Sigmoid colon (tissue), 6 donors: ENCODE measurements at regions not wholly inside any gene's neighbourhood (a gene's known extent, or its start where the extent isn't known, plus 50 kb on each side); places are given as distances from the start of the nearest gene placed in this dataset.

Source experiments
- DNase-seq: peaks from one replicate; pipeline ENCODE4 v3.0.0-alpha.2; 2019
- H3K27ac ChIP-seq, 4 donors: fragments of 200-600 bp; sonication (generic); one replicate each; pipeline ENCODE4 v1.5.1; 2016 to 2019; ENCODE audit warnings: mild to moderate bottlenecking in 1 of 4
- H3K27me3 ChIP-seq, 3 donors: fragments of 200-600 bp; sonication (generic); one replicate each; pipeline ENCODE4 v1.5.1; 2019; ENCODE audit warnings: mild to moderate bottlenecking in 1 of 3
- H3K36me3 ChIP-seq, 4 donors: fragments of 200-600 bp; sonication (generic); one replicate each; pipeline ENCODE4 v1.5.1; 2016 to 2019
- H3K4me1 ChIP-seq, 4 donors: fragments of 200-600 bp; sonication (generic); one replicate each; pipeline ENCODE4 v1.5.1; 2017 to 2019
- H3K4me3 ChIP-seq, 4 donors: fragments of 200-600 bp; sonication (generic); one replicate each; pipeline ENCODE4 v1.5.1; 2017 to 2019; ENCODE audit warnings: mild to moderate bottlenecking in 2 of 4, moderate library complexity in 1 of 4
- H3K9me3 ChIP-seq, 4 donors: fragments of 200-600 bp in 3 of 4; sonication (generic) in 3 of 4; one replicate each; pipeline versions ENCODE4 v1.5.1 to v1.6.1; 2013 to 2019
- EP300 ChIP-seq, 4 donors: sonication (generic); formaldehyde crosslinking; IDR thresholded peaks; one replicate each; pipeline ENCODE4 v1.6.1; 2017; ENCODE audit warnings: antibody characterized with exemption in 4 of 4
- POLR2A ChIP-seq, 2 donors: fragments of 450-650 bp; IDR thresholded peaks; one replicate each; pipeline ENCODE4 v1.6.1; 2016; ENCODE audit warnings: antibody characterized with exemption in 2 of 2, mild to moderate bottlenecking in 2 of 2, moderate library complexity in 2 of 2
- POLR2AphosphoS5 ChIP-seq, 4 donors: sonication (generic); formaldehyde crosslinking; IDR thresholded peaks; one replicate each; pipeline ENCODE4 v1.6.1; 2017; ENCODE audit warnings: antibody characterized with exemption in 4 of 4
- WGBS, 2 donors: extraction: QIAGEN DNeasy Blood & Tissue Kit; methylation state at CpG; one replicate each; pipeline ENCODE4 v1.1.7; 2013; 5-methylcytosine and 5-hydroxymethylcytosine counted together
- intact Hi-C: fragments of 100-400 bp; cut with DNase I; formaldehyde crosslinking; loops from one replicate; pipeline ENCODE4 v1.15.1; 2023
- TF ChIP-seq, protein P1 (sequence below), 4 experiments: fragments of 450-650 bp in 3 of 4; fragments of 200-600 bp in 1 of 4; IDR thresholded peaks; one replicate each; pipeline ENCODE4 v1.5.1; 2016 to 2019; ENCODE audit warnings: antibody characterized with exemption in 4 of 4, mild to moderate bottlenecking in 3 of 4, moderate library complexity in 2 of 4
- donor health status: healthy with polysubstance abuse.
- donor health status: healthy.

DNA sequence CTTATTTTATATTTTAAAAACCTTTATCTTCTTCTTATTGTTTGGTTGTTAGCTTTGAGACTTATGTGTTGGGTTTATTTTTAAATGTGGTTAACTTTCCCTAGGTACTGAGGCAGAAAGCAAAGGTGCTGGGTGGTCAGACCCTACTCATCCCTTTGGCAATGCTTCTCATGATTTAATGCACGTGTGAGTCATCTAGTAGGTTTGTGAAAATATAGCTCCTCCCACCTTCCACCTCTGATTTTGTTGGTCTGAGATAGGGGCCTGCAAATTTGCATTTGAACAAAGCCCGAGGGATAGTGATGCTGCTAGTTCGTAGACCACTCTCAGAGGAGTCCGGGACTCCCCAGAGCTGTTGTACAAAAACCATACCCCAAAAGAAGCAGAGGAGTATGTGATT is 771.3 kb upstream of the ARGLU1 start:
- H3K4me3 ChIP-seq, result no peak overlapping the region
- WGBS, 2 donors, result 65 to 81% methylated on average over 4 of the region's 4 CpGs
- no peaks in the 10 kb centered on the region for H3K9me3 ChIP-seq
- H3K27me3 ChIP-seq, result no peaks in the 10 kb centered on the region
- H3K4me1 ChIP-seq, result no peaks in the 10 kb centered on the region
- no peak for DNase-seq
- intact Hi-C loops, result no loop called here
- H3K36me3 ChIP-seq, result no peaks in the 10 kb centered on the region
- TF ChIP-seq, protein P1, sequence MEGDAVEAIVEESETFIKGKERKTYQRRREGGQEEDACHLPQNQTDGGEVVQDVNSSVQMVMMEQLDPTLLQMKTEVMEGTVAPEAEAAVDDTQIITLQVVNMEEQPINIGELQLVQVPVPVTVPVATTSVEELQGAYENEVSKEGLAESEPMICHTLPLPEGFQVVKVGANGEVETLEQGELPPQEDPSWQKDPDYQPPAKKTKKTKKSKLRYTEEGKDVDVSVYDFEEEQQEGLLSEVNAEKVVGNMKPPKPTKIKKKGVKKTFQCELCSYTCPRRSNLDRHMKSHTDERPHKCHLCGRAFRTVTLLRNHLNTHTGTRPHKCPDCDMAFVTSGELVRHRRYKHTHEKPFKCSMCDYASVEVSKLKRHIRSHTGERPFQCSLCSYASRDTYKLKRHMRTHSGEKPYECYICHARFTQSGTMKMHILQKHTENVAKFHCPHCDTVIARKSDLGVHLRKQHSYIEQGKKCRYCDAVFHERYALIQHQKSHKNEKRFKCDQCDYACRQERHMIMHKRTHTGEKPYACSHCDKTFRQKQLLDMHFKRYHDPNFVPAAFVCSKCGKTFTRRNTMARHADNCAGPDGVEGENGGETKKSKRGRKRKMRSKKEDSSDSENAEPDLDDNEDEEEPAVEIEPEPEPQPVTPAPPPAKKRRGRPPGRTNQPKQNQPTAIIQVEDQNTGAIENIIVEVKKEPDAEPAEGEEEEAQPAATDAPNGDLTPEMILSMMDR (IDR thresholded peaks at IDR 0.05), result no peak
- TF ChIP-seq POLR2AphosphoS5 (IDR thresholded peaks at IDR 0.05) (no peak), EP300 (IDR thresholded peaks at IDR 0.05) (no peak), POLR2A (IDR thresholded peaks at IDR 0.05) (no peak)
- no peak overlapping the region for H3K27ac ChIP-seq

DNA sequence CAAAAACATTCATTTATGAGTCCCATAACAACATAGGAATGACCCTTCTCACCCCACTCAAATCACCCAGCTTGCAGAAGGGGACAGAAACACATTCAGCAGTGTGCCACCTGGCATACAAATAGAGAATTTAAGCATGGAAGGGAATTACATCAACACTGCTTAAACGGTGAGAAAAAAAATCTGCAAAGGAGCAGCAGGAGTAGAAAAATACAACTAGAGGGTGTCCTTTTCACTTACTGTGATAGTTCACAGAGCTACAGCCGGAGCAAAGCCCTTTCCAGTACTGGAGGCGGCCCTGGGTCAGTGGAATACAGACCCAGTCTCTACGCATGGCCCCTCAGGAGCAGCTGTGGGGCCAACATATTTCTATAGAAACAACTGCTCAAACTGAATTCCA is 764.3 kb upstream of the ARGLU1 start:
- no peak overlapping the region for H3K27ac ChIP-seq
- intact Hi-C loops, result no loop called here
- no peaks in the 10 kb centered on the region for H3K36me3 ChIP-seq
- no peaks in the 10 kb centered on the region for H3K27me3 ChIP-seq
- DNase-seq, result no peak
- no peaks in the 10 kb centered on the region for H3K4me1 ChIP-seq
- no peak overlapping the region for H3K4me3 ChIP-seq
- TF ChIP-seq POLR2AphosphoS5 (IDR thresholded peaks at IDR 0.05), result no peak
- TF ChIP-seq, protein P1 (IDR thresholded peaks at IDR 0.05), result no peak
- no peak for TF ChIP-seq POLR2A (IDR thresholded peaks at IDR 0.05)
- TF ChIP-seq EP300 (IDR thresholded peaks at IDR 0.05), result no peak
- 67 to 72% methylated on average over 4 of the region's 4 CpGs for WGBS, 2 donors
- H3K9me3 ChIP-seq, result no peaks in the 10 kb centered on the region

DNA sequence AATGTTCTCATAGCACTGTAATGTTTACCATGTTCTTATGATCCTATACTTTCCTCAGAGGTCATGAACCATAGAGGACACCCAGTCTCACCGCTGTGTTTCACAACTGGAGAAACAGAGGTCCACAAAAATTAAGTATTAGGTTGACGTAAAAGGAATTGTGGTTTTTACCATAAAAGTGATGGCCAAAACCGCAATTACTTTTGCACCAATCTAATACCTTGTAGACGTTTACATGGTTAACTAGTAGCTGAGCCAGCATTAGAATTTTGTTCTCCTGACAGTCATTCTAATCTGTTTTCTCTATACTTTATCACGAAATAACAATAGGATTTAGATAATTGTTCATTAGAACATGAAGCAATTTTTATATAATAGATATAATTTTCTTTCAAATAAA is 763.4 kb upstream of the ARGLU1 start:
- no peak for DNase-seq
- Histone ChIP-seq H3K27me3 (no peaks in the 10 kb centered on the region), H3K36me3 (no peaks in the 10 kb centered on the region), H3K4me3 (no peak overlapping the region), H3K9me3 (no peaks in the 10 kb centered on the region), H3K4me1 (no peaks in the 10 kb centered on the region), H3K27ac (no peak overlapping the region)
- TF ChIP-seq POLR2A (IDR thresholded peaks at IDR 0.05), result no peak
- TF ChIP-seq, protein P1 (IDR thresholded peaks at IDR 0.05), result no peak
- no peak for TF ChIP-seq POLR2AphosphoS5 (IDR thresholded peaks at IDR 0.05)
- TF ChIP-seq EP300 (IDR thresholded peaks at IDR 0.05), result no peak
- intact Hi-C loops, result no loop called here
- 68 to 81% methylated on average over 5 of the region's 5 CpGs for WGBS, 2 donors

DNA sequence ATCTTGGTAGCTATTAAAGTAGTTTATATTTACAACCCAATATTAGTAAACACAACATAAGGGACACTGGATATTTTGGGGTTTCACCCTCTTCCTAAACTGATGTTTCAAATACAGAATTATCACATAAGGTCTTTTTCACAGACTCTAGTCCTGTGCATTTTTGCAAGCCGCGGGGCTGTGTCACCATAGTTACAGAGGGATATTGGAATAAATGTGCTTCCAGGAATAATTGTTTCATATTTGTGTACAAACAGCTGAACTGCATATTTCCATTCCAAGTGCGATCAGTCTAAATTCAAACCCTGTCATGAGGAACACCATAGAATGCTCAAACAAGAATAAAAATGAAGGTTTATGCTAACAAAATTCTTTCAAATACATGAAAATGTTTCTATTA is 762.5 kb upstream of the ARGLU1 start:
- intact Hi-C loops, result no loop called here
- no peak overlapping the region for H3K4me3 ChIP-seq
- no peaks in the 10 kb centered on the region for H3K4me1 ChIP-seq
- H3K36me3 ChIP-seq, result no peaks in the 10 kb centered on the region
- 93 to 94% methylated on average over 3 of the region's 3 CpGs for WGBS, 2 donors
- no peaks in the 10 kb centered on the region for H3K27me3 ChIP-seq
- TF ChIP-seq POLR2A (IDR thresholded peaks at IDR 0.05), result no peak
- no peak for TF ChIP-seq POLR2AphosphoS5 (IDR thresholded peaks at IDR 0.05)
- TF ChIP-seq EP300 (IDR thresholded peaks at IDR 0.05), result no peak
- TF ChIP-seq, protein P1 (IDR thresholded peaks at IDR 0.05), result no peak
- no peak for DNase-seq
- H3K27ac ChIP-seq, result no peak overlapping the region
- H3K9me3 ChIP-seq, result no peaks in the 10 kb centered on the region

DNA sequence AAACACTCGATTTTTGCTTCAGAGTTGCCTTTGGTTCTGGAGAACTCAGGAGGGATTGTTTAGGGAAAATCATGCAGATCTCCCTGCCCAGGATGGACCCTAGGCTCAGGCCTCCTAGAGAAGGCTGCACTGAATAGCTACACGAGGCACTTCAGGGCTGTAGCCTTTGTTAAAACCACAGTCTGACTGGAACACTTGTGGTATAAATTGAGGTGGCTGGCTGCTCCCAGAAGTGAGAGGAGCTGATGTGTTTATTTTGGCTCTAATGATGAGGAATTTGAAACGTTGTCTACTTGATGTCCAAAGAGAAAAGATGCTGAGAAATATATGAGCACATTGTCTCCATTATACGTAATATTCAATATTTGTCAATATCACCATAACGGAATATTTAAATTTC is 762.1 kb upstream of the ARGLU1 start:
- H3K27ac ChIP-seq, result no peak overlapping the region
- no peaks in the 10 kb centered on the region for H3K36me3 ChIP-seq
- H3K4me3 ChIP-seq, result no peak overlapping the region
- H3K27me3 ChIP-seq, result no peaks in the 10 kb centered on the region
- WGBS, 2 donors, result 54 to 65% methylated on average over 5 of the region's 5 CpGs
- DNase-seq, result no peak
- H3K4me1 ChIP-seq, result no peaks in the 10 kb centered on the region
- no peak for TF ChIP-seq POLR2AphosphoS5 (IDR thresholded peaks at IDR 0.05)
- intact Hi-C loops, result no loop called here
- H3K9me3 ChIP-seq, result no peaks in the 10 kb centered on the region
